H1 (cell line): ENCODE measurements at regions not wholly inside any gene's neighbourhood (a gene's known extent, or its start where the extent isn't known, plus 50 kb on each side); places are given as distances from the start of the nearest gene placed in this dataset.

ENCODE experiments used
- CBX5 ChIP-seq: fragments of 300-800, 300-1000 bp; sonication (generic); IDR thresholded peaks from 2 replicates; pipeline ENCODE4 v1.7.1; 2016; ENCODE audit warnings: antibody characterized with exemption, low read length, low read depth
- EGR1 ChIP-seq: IDR thresholded peaks from 2 replicates; pipeline ENCODE4 v1.6.1; 2011; ENCODE audit warnings: low read depth, low read length, borderline replicate concordance
- KDM5A ChIP-seq: fragments of 200-600 bp; IDR thresholded peaks from 2 replicates; pipeline ENCODE4 v1.7.1; 2012; ENCODE audit warnings: mild to moderate bottlenecking, low read length, inconsistent platforms, mixed read lengths
- SIN3A ChIP-seq, 2 experiments: IDR thresholded peaks in 1 of 2; conservative IDR thresholded peaks in 1 of 2; 2 replicates each; pipeline ENCODE4 v1.6.1; 2011 to 2012; ENCODE audit warnings: low read length in 2 of 2, improper control_type of control experiment in 1 of 2, low read depth in 1 of 2, mild to moderate bottlenecking in 1 of 2
- TF ChIP-seq, protein P1 (sequence below): fragments of 300-600 bp; sonication (generic); IDR thresholded peaks from 2 replicates; pipeline ENCODE4 v1.7.1; 2012; ENCODE audit warnings: low read length, moderate library complexity, mild to moderate bottlenecking, inconsistent platforms; ENCODE audit not compliant: insufficient replicate concordance

GRCh38 chr10:60706146-60706545 is 72.1 kb upstream of the CDK1 start (continued):
- TF ChIP-seq, protein P1, sequence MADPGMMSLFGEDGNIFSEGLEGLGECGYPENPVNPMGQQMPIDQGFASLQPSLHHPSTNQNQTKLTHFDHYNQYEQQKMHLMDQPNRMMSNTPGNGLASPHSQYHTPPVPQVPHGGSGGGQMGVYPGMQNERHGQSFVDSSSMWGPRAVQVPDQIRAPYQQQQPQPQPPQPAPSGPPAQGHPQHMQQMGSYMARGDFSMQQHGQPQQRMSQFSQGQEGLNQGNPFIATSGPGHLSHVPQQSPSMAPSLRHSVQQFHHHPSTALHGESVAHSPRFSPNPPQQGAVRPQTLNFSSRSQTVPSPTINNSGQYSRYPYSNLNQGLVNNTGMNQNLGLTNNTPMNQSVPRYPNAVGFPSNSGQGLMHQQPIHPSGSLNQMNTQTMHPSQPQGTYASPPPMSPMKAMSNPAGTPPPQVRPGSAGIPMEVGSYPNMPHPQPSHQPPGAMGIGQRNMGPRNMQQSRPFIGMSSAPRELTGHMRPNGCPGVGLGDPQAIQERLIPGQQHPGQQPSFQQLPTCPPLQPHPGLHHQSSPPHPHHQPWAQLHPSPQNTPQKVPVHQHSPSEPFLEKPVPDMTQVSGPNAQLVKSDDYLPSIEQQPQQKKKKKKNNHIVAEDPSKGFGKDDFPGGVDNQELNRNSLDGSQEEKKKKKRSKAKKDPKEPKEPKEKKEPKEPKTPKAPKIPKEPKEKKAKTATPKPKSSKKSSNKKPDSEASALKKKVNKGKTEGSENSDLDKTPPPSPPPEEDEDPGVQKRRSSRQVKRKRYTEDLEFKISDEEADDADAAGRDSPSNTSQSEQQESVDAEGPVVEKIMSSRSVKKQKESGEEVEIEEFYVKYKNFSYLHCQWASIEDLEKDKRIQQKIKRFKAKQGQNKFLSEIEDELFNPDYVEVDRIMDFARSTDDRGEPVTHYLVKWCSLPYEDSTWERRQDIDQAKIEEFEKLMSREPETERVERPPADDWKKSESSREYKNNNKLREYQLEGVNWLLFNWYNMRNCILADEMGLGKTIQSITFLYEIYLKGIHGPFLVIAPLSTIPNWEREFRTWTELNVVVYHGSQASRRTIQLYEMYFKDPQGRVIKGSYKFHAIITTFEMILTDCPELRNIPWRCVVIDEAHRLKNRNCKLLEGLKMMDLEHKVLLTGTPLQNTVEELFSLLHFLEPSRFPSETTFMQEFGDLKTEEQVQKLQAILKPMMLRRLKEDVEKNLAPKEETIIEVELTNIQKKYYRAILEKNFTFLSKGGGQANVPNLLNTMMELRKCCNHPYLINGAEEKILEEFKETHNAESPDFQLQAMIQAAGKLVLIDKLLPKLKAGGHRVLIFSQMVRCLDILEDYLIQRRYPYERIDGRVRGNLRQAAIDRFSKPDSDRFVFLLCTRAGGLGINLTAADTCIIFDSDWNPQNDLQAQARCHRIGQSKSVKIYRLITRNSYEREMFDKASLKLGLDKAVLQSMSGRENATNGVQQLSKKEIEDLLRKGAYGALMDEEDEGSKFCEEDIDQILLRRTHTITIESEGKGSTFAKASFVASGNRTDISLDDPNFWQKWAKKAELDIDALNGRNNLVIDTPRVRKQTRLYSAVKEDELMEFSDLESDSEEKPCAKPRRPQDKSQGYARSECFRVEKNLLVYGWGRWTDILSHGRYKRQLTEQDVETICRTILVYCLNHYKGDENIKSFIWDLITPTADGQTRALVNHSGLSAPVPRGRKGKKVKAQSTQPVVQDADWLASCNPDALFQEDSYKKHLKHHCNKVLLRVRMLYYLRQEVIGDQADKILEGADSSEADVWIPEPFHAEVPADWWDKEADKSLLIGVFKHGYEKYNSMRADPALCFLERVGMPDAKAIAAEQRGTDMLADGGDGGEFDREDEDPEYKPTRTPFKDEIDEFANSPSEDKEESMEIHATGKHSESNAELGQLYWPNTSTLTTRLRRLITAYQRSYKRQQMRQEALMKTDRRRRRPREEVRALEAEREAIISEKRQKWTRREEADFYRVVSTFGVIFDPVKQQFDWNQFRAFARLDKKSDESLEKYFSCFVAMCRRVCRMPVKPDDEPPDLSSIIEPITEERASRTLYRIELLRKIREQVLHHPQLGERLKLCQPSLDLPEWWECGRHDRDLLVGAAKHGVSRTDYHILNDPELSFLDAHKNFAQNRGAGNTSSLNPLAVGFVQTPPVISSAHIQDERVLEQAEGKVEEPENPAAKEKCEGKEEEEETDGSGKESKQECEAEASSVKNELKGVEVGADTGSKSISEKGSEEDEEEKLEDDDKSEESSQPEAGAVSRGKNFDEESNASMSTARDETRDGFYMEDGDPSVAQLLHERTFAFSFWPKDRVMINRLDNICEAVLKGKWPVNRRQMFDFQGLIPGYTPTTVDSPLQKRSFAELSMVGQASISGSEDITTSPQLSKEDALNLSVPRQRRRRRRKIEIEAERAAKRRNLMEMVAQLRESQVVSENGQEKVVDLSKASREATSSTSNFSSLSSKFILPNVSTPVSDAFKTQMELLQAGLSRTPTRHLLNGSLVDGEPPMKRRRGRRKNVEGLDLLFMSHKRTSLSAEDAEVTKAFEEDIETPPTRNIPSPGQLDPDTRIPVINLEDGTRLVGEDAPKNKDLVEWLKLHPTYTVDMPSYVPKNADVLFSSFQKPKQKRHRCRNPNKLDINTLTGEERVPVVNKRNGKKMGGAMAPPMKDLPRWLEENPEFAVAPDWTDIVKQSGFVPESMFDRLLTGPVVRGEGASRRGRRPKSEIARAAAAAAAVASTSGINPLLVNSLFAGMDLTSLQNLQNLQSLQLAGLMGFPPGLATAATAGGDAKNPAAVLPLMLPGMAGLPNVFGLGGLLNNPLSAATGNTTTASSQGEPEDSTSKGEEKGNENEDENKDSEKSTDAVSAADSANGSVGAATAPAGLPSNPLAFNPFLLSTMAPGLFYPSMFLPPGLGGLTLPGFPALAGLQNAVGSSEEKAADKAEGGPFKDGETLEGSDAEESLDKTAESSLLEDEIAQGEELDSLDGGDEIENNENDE = no peak
- TF ChIP-seq KDM5A = no peak
- TF ChIP-seq EGR1 = no peak
- no peak for TF ChIP-seq CBX5
- TF ChIP-seq SIN3A (conservative IDR thresholded peaks at IDR 0.05 in 1 of 2, IDR thresholded peaks at IDR 0.05 in 1 of 2; ENCODE audit: low read depth in 1 of 2, low read length in 2 of 2) = no peak
